A549 (cell line): ENCODE measurements at regions not wholly inside any gene's neighbourhood (a gene's known extent, or its start where the extent isn't known, plus 50 kb on each side); places are given as distances from the start of the nearest gene placed in this dataset.
"Not testable (repeated sequence)": the region's sequence is repeated elsewhere in the genome, so short reads cannot be mapped to it uniquely, and the experiment has no call there.

ENCODE experiments used
- ESRRA ChIP-seq: fragments of 150-350 bp; IDR thresholded peaks from 2 replicates; pipeline ENCODE4 v1.6.1; 2014; ENCODE audit warnings: mild to moderate bottlenecking, low read length, borderline replicate concordance
- KDM1A ChIP-seq: fragments of 200-600 bp; sonication (generic); IDR thresholded peaks from 2 replicates; pipeline ENCODE4 v1.6.1; 2016; ENCODE audit warnings: low read depth, mild to moderate bottlenecking
- MYC ChIP-seq: IDR thresholded peaks from 2 replicates; pipeline ENCODE4 v1.6.1; 2012; ENCODE audit warnings: mild to moderate bottlenecking, inconsistent platforms, low read length, improper control_type of control experiment, borderline replicate concordance
- POLR2A ChIP-seq: IDR thresholded peaks from 2 replicates; pipeline ENCODE4 v1.6.1; 2012; ENCODE audit warnings: mild to moderate bottlenecking, low read length
- POLR2AphosphoS2 ChIP-seq: conservative IDR thresholded peaks from 2 replicates; pipeline ENCODE4 v1.6.1; 2012; ENCODE audit warnings: low read length, improper control_type of control experiment, inconsistent platforms
- RAD21 ChIP-seq, 2 experiments: fragments of >200 bp in 1 of 2; sonication (Bioruptor Twin) in 1 of 2; formaldehyde crosslinking in 1 of 2; IDR thresholded peaks in 1 of 2; conservative IDR thresholded peaks in 1 of 2; 2 replicates in 1 of 2; 3 replicates in 1 of 2; pipeline ENCODE4 v1.6.1; 2012 to 2018; ENCODE audit warnings: inconsistent platforms in 1 of 2
- RCOR1 ChIP-seq: fragments of 150-350 bp; IDR thresholded peaks from 2 replicates; pipeline ENCODE4 v1.6.1; 2014; ENCODE audit warnings: antibody characterized with exemption, low read length, low read depth
- SREBF2 ChIP-seq: fragments of 450-650 bp; IDR thresholded peaks from 2 replicates; pipeline ENCODE4 v1.6.1; 2014; ENCODE audit warnings: mild to moderate bottlenecking, moderate library complexity
- ZNF302 ChIP-seq: fragments of 250-450 bp; sonication (Bioruptor Pico); IDR thresholded peaks from 2 replicates; pipeline ENCODE4 v1.9.0; 2021; ENCODE audit warnings: inconsistent platforms, mild to moderate bottlenecking, moderate library complexity
- TF ChIP-seq, protein P1 (sequence below): fragments of >200 bp; sonication (Bioruptor Twin); formaldehyde crosslinking; IDR thresholded peaks from 3 replicates; pipeline ENCODE4 v1.5.1; 2016
- TF ChIP-seq, protein P2 (sequence below): IDR thresholded peaks from 2 replicates; pipeline ENCODE4 v1.6.1; 2012
- TF ChIP-seq, protein P3 (sequence below): fragments of 450-650 bp; IDR thresholded peaks from 2 replicates; pipeline ENCODE4 v1.6.1; 2014; ENCODE audit warnings: antibody characterized with exemption
- TF ChIP-seq, protein P4 (sequence below): IDR thresholded peaks from 2 replicates; pipeline ENCODE4 v1.6.1; 2012

DNA sequence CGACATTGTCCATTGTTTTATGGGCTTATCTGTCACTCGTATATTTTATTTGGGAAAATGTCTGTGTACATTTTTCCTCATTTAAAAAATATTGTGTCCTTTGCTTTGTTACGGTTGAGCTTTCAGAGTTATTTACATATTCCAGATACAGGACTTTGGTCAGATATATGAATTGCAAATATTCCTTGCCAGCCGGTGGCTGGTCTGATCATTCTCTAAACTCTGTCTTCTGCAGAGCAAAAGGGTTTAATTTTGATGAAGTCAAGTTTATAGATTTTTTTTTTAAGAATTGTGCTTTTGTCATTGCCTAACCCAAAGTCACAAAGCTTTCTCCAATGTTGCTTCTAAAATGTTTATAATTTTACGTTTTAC lies 78.3 kb upstream of the SFSWAP start:
- TF ChIP-seq MYC; ESRRA; ZNF302; KDM1A; POLR2A; RAD21 (conservative IDR thresholded peaks at IDR 0.05 in 1 of 2, IDR thresholded peaks at IDR 0.05 in 1 of 2); SREBF2; RCOR1; POLR2AphosphoS2: not testable (repeated sequence)
- TF ChIP-seq, protein P1, sequence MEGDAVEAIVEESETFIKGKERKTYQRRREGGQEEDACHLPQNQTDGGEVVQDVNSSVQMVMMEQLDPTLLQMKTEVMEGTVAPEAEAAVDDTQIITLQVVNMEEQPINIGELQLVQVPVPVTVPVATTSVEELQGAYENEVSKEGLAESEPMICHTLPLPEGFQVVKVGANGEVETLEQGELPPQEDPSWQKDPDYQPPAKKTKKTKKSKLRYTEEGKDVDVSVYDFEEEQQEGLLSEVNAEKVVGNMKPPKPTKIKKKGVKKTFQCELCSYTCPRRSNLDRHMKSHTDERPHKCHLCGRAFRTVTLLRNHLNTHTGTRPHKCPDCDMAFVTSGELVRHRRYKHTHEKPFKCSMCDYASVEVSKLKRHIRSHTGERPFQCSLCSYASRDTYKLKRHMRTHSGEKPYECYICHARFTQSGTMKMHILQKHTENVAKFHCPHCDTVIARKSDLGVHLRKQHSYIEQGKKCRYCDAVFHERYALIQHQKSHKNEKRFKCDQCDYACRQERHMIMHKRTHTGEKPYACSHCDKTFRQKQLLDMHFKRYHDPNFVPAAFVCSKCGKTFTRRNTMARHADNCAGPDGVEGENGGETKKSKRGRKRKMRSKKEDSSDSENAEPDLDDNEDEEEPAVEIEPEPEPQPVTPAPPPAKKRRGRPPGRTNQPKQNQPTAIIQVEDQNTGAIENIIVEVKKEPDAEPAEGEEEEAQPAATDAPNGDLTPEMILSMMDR: not testable (repeated sequence)
- TF ChIP-seq, protein P2, sequence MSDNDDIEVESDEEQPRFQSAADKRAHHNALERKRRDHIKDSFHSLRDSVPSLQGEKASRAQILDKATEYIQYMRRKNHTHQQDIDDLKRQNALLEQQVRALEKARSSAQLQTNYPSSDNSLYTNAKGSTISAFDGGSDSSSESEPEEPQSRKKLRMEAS: not testable (repeated sequence)
- TF ChIP-seq, protein P3, sequence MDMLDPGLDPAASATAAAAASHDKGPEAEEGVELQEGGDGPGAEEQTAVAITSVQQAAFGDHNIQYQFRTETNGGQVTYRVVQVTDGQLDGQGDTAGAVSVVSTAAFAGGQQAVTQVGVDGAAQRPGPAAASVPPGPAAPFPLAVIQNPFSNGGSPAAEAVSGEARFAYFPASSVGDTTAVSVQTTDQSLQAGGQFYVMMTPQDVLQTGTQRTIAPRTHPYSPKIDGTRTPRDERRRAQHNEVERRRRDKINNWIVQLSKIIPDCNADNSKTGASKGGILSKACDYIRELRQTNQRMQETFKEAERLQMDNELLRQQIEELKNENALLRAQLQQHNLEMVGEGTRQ: not testable (repeated sequence)
- TF ChIP-seq, protein P4, sequence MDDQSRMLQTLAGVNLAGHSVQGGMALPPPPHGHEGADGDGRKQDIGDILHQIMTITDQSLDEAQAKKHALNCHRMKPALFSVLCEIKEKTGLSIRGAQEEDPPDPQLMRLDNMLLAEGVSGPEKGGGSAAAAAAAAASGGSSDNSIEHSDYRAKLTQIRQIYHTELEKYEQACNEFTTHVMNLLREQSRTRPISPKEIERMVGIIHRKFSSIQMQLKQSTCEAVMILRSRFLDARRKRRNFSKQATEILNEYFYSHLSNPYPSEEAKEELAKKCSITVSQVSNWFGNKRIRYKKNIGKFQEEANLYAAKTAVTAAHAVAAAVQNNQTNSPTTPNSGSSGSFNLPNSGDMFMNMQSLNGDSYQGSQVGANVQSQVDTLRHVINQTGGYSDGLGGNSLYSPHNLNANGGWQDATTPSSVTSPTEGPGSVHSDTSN: not testable (repeated sequence)
